MM.1S (cell line): ENCODE measurements at regions not wholly inside any gene's neighbourhood (a gene's known extent, or its start where the extent isn't known, plus 50 kb on each side); places are given as distances from the start of the nearest gene placed in this dataset.

Experiments used
- DNase-seq: peaks from one replicate; pipeline ENCODE4 v3.0.0-alpha.2; 2015
- H2AFZ ChIP-seq: fragments of 300-600 bp; sonication (generic); 2 replicates; pipeline ENCODE4 v1.6.0; 2016; ENCODE audit warnings: antibody characterized with exemption, low read length
- H3F3A ChIP-seq: fragments of 300-600 bp; sonication (generic); 2 replicates; pipeline ENCODE4 v1.6.1; 2016; ENCODE audit warnings: mild to moderate bottlenecking, antibody characterized with exemption, low read length, moderate library complexity, mixed read lengths; ENCODE audit not compliant: insufficient read depth
- H3K27ac ChIP-seq: fragments of 300-600 bp; sonication (generic); 2 replicates; pipeline ENCODE4 v1.5.1; 2016; ENCODE audit warnings: mild to moderate bottlenecking, low read length
- H3K27me3 ChIP-seq: fragments of 300-600 bp; sonication (generic); replicated peaks from 2 replicates; pipeline ENCODE4 v1.6.0; 2016; ENCODE audit warnings: low read length; ENCODE audit not compliant: insufficient read depth
- H3K36me3 ChIP-seq: fragments of 300-600 bp; sonication (generic); replicated peaks from 2 replicates; pipeline ENCODE4 v1.6.1; 2016; ENCODE audit warnings: mild to moderate bottlenecking, low read length, mixed read lengths; ENCODE audit not compliant: insufficient read depth
- H3K4me1 ChIP-seq: fragments of 300-600 bp; sonication (generic); 2 replicates; pipeline ENCODE4 v1.6.1; 2016; ENCODE audit warnings: low read length, mixed read lengths
- H3K4me2 ChIP-seq: fragments of 300-600 bp; sonication (generic); 2 replicates; pipeline ENCODE4 v1.6.0; 2016; ENCODE audit warnings: low read depth, low read length
- H3K4me3 ChIP-seq: fragments of 300-600 bp; sonication (generic); 2 replicates; pipeline ENCODE4 v1.5.1; 2016; ENCODE audit warnings: low read length, mixed read lengths
- H3K79me2 ChIP-seq: fragments of 300-600 bp; sonication (generic); 2 replicates; pipeline ENCODE4 v1.6.1; 2016; ENCODE audit warnings: mixed run types, low read length, mixed read lengths
- H3K9ac ChIP-seq: fragments of 300-600 bp; sonication (generic); 2 replicates; pipeline ENCODE4 v1.6.1; 2016; ENCODE audit warnings: low read length, mixed read lengths
- H3K9me2 ChIP-seq: fragments of 300-600 bp; sonication (generic); replicated peaks from 2 replicates; pipeline ENCODE4 v1.6.1; 2016; ENCODE audit warnings: mild to moderate bottlenecking, low read length, mixed read lengths; ENCODE audit not compliant: insufficient read depth
- H3K9me3 ChIP-seq: fragments of 300-600 bp; sonication (generic); replicated peaks from 2 replicates; pipeline ENCODE4 v1.6.1; 2016; ENCODE audit warnings: mild to moderate bottlenecking, low read length, mixed read lengths; ENCODE audit not compliant: insufficient read depth
- H4K20me1 ChIP-seq: fragments of 300-600 bp; sonication (generic); 2 replicates; pipeline ENCODE4 v1.6.1; 2016; ENCODE audit warnings: mild to moderate bottlenecking, low read length, moderate library complexity, mixed read lengths; ENCODE audit not compliant: insufficient read depth
- EZH2 ChIP-seq: fragments of 300-600 bp; sonication (generic); optimal IDR thresholded peaks from 2 replicates; pipeline ENCODE3; 2017; ENCODE audit warnings: low read depth, mild to moderate bottlenecking, antibody characterized with exemption, low read length, mixed read lengths
- EZH2phosphoT487 ChIP-seq: fragments of 300-600 bp; sonication (generic); IDR thresholded peaks from 2 replicates; pipeline ENCODE4 v1.6.1; 2018; ENCODE audit warnings: antibody characterized with exemption, low read length
- TF ChIP-seq, protein P1 (sequence below): fragments of 300-600 bp; sonication (generic); IDR thresholded peaks from 2 replicates; pipeline ENCODE4 v1.5.1; 2016; ENCODE audit warnings: antibody characterized with exemption, low read length, mixed read lengths

DNA sequence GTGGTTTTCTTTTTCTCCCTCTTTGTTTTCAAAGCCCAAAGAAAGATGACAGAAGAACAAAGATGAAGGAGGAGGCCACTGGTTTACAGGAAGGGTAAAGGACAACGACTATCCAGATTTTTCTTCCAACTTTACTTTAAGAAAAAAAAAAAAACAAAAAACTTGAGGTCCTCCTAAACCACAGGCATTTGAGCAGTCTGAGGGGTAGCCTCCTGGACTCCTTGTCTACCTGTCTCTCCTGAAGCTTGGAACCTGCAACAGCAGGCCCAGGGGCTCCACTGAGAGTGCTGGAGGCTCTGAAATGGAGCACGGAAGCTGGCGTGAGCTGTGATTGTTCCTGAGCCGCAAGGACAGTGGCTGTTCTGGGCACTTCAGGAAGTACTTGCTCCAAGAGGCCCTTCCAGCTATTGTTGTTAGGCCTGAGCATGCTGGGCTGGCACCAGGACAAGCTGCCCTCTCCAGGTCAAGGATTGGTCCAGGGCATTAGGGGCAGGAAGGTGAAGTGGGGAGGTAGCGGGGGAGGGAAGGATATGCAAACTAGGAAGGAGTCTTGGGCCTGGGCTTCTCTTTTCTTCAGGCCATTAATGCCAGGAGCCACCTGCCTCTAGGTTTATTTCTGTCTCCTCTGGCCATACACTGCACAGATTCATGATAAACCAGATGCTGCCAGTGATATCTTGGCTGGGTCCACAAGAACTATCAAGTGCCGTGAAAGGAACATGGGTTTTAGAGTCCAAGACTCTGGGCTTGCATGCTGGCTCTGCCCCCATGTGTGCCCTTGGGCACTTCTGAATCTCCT, 147.3 kb downstream of the CCDC34 start:
- H3K4me3 ChIP-seq = no peak overlapping the region
- H2AFZ ChIP-seq = no peak overlapping the region
- H3K9me2 ChIP-seq = no peaks in the 10 kb centered on the region
- H4K20me1 ChIP-seq = no peaks in the 10 kb centered on the region
- H3F3A ChIP-seq = no peaks in the 10 kb centered on the region
- H3K36me3 ChIP-seq = no peaks in the 10 kb centered on the region
- H3K9ac ChIP-seq = no peak overlapping the region
- TF ChIP-seq EZH2 = no peak
- no peak for TF ChIP-seq EZH2phosphoT487
- TF ChIP-seq, protein P1, sequence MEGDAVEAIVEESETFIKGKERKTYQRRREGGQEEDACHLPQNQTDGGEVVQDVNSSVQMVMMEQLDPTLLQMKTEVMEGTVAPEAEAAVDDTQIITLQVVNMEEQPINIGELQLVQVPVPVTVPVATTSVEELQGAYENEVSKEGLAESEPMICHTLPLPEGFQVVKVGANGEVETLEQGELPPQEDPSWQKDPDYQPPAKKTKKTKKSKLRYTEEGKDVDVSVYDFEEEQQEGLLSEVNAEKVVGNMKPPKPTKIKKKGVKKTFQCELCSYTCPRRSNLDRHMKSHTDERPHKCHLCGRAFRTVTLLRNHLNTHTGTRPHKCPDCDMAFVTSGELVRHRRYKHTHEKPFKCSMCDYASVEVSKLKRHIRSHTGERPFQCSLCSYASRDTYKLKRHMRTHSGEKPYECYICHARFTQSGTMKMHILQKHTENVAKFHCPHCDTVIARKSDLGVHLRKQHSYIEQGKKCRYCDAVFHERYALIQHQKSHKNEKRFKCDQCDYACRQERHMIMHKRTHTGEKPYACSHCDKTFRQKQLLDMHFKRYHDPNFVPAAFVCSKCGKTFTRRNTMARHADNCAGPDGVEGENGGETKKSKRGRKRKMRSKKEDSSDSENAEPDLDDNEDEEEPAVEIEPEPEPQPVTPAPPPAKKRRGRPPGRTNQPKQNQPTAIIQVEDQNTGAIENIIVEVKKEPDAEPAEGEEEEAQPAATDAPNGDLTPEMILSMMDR = no peak
- H3K27ac ChIP-seq = no peak overlapping the region
- no peaks in the 10 kb centered on the region for H3K9me3 ChIP-seq
- no peaks in the 10 kb centered on the region for H3K27me3 ChIP-seq
- H3K4me2 ChIP-seq = no peak overlapping the region
- no peak for DNase-seq
- no peaks in the 10 kb centered on the region for H3K79me2 ChIP-seq
- no peaks in the 10 kb centered on the region for H3K4me1 ChIP-seq

DNA sequence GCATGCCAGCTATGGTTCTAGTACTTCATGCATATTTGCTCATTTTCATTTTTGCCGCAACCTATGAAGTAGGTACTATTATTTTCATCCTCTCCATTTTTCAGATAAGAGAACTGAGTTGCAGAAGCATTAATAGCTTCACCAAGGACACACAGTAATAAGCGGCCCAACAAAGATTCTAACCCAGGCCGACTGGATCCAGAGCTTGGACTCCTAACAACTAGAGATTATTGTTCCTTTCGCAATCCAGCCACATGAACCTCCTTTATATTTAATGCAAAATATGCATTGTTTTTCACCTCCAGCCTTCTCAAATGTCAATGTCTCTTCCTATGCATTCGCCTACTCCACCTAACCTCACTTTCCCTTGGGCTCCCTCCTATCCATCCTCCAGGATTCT, 148.3 kb downstream of the CCDC34 start:
- Histone ChIP-seq H3F3A (no peaks in the 10 kb centered on the region), H3K9me3 (no peaks in the 10 kb centered on the region), H3K36me3 (no peaks in the 10 kb centered on the region), H3K9me2 (no peaks in the 10 kb centered on the region), H3K27ac (no peak overlapping the region), H3K9ac (no peak overlapping the region), H3K4me1 (no peaks in the 10 kb centered on the region), H3K79me2 (no peaks in the 10 kb centered on the region), H3K4me2 (no peak overlapping the region), H3K27me3 (no peaks in the 10 kb centered on the region), H3K4me3 (no peak overlapping the region), H4K20me1 (no peaks in the 10 kb centered on the region), H2AFZ (no peak overlapping the region)
- TF ChIP-seq, protein P1 = no peak
- TF ChIP-seq EZH2phosphoT487 = no peak
- TF ChIP-seq EZH2 = no peak
- no peak for DNase-seq

- no peaks in the 10 kb centered on the region for H3F3A ChIP-seq
Measured at GRCh38 chr11:27213232-27213660, 149.8 kb downstream of the CCDC34 start.

More at GRCh38 chr11:27213232-27213660, 149.8 kb downstream of the CCDC34 start:
- Histone ChIP-seq H3K4me2 (no peak overlapping the region), H3K36me3 (no peaks in the 10 kb centered on the region), H3K79me2 (no peaks in the 10 kb centered on the region), H3K27ac (no peak overlapping the region), H3K4me3 (no peak overlapping the region), H4K20me1 (no peaks in the 10 kb centered on the region), H3K4me1 (no peaks in the 10 kb centered on the region), H3K9ac (no peak overlapping the region), H3K9me3 (no peaks in the 10 kb centered on the region), H3K27me3 (no peaks in the 10 kb centered on the region), H2AFZ (no peak overlapping the region), H3K9me2 (no peaks in the 10 kb centered on the region)
- DNase-seq = no peak
- TF ChIP-seq, protein P1 = no peak
- TF ChIP-seq EZH2phosphoT487 = no peak
- no peak for TF ChIP-seq EZH2
